ENCODE measurements at regions not wholly inside any gene's neighbourhood (a gene's known extent, or its start where the extent isn't known, plus 50 kb on each side); places are given as distances from the start of the nearest gene placed in this dataset.

DNA sequence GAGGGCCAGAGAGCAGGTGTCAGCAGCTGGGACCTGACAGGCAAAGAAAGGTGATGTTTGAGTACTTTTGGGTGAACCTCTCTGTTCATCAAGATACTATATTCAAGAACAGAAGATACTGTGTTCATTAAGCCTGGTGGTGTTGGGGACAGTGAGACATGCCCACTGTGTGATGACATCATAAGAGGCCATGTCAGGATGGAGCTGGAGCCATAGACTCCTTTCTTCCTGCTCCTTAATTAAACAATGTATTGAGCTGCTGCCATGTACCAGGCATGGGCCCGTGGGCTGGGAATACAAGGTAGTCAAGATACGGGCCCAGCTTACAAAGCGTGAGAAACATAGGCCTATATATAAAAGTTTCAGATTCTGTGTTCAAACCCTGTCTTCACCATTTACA lies 435.4 kb downstream of the RPS6KC1 start:
- Histone ChIP-seq H3K4me2 (ENCODE audit: low read length) (no peak overlapping the region), H3K27ac (no peak overlapping the region), H3K9ac (no peak overlapping the region), H3K9me3 (ENCODE audit: control insufficient read depth, low read length) (no peaks in the 10 kb centered on the region), H3K79me2 (no peaks in the 10 kb centered on the region), H3K27me3 (ENCODE audit: control insufficient read depth, insufficient read depth, low read length) (no peaks in the 10 kb centered on the region), H3K4me3 (ENCODE audit: low read depth, low read length) (no peak overlapping the region), H3K36me3 (ENCODE audit: control insufficient read depth, insufficient read depth, low read length) (no peaks in the 10 kb centered on the region), H2AFZ (no peak overlapping the region), H3K4me1 (no peaks in the 10 kb centered on the region)
- TF ChIP-seq, protein P1, sequence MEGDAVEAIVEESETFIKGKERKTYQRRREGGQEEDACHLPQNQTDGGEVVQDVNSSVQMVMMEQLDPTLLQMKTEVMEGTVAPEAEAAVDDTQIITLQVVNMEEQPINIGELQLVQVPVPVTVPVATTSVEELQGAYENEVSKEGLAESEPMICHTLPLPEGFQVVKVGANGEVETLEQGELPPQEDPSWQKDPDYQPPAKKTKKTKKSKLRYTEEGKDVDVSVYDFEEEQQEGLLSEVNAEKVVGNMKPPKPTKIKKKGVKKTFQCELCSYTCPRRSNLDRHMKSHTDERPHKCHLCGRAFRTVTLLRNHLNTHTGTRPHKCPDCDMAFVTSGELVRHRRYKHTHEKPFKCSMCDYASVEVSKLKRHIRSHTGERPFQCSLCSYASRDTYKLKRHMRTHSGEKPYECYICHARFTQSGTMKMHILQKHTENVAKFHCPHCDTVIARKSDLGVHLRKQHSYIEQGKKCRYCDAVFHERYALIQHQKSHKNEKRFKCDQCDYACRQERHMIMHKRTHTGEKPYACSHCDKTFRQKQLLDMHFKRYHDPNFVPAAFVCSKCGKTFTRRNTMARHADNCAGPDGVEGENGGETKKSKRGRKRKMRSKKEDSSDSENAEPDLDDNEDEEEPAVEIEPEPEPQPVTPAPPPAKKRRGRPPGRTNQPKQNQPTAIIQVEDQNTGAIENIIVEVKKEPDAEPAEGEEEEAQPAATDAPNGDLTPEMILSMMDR (IDR thresholded peaks at IDR 0.05): no peak

DNA sequence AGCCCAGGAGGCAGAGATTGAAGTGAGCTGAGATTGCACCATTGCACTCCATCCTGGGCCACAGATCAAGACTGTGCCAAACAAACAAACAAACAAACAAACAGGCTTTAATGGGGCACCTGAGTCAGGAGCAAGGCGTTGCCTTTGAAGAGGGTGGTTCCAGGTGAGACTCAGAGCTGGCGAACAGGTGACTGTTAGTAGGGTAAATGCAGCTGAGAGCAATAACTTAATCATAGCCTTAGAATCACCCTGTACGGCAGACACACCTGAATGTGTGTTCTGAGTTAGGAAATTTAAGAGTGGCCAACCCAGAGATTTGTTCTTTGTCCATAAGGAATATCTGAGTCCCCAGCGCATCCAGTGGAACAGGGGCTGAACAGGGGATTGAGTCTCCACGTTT lies 440.4 kb downstream of the RPS6KC1 start:
- H3K4me1 ChIP-seq: no peaks in the 10 kb centered on the region
- no peak overlapping the region for H3K27ac ChIP-seq
- no peak overlapping the region for H2AFZ ChIP-seq
- no peak overlapping the region for H3K4me2 ChIP-seq (ENCODE audit: low read length)
- H3K27me3 ChIP-seq (ENCODE audit: control insufficient read depth, insufficient read depth, low read length): no peaks in the 10 kb centered on the region
- H3K9me3 ChIP-seq (ENCODE audit: control insufficient read depth, low read length): no peaks in the 10 kb centered on the region
- no peaks in the 10 kb centered on the region for H3K36me3 ChIP-seq (ENCODE audit: control insufficient read depth, insufficient read depth, low read length)
- TF ChIP-seq, protein P1 (IDR thresholded peaks at IDR 0.05): no peak
- no peak overlapping the region for H3K4me3 ChIP-seq (ENCODE audit: low read depth, low read length)
- H3K9ac ChIP-seq: no peak overlapping the region
- no peaks in the 10 kb centered on the region for H3K79me2 ChIP-seq

DNA sequence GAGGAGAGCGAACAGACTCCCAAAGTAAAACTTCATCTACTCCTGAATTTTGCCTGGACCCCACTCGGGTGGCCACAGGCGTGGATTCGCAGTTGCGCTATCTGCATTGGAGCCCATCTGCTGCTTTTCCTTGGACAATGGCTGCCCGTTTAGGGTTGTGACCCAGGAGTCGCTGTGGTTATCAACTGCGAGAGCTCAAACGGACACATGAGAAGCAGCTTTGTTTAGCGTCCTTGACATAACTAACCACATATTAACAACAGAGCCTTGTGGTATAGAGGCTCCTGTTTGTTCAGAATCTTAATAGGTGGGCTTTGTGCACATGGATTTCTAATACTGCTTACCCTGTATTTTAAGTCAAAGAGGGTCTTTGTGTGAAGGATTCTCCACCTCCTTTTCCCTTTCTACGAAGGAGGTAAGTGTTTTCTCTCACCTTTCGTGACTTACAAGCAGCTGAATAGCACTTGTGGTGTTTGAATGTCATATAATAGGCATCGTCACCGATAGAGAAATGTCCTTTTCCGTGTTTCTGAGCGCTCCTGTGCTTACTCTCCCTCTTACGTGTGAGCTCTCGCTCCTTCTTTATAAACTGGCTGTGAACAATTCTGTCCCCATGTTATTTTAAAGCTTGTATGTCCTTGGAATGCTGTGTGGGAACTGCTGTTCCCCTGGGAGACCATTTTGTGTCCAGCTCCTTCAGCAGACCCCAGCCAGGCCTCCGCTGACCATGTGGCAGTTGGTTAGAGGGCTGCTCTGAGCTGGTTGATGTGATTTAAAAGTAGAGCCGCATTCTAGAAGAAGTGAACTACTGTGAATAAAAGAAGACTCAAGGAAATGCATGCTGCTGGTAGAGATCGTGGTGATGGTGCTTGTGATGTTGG lies 441.4 kb downstream of the RPS6KC1 start:
- H3K4me1 ChIP-seq: no peaks in the 10 kb centered on the region
- H2AFZ ChIP-seq: no peak overlapping the region
- H3K27ac ChIP-seq: no peak overlapping the region
- TF ChIP-seq, protein P1 (IDR thresholded peaks at IDR 0.05): no peak
- no peaks in the 10 kb centered on the region for H3K27me3 ChIP-seq (ENCODE audit: control insufficient read depth, insufficient read depth, low read length)
- H3K9ac ChIP-seq: no peak overlapping the region
- no peaks in the 10 kb centered on the region for H3K9me3 ChIP-seq (ENCODE audit: control insufficient read depth, low read length)
- H3K4me3 ChIP-seq (ENCODE audit: low read depth, low read length): no peak overlapping the region
- H3K79me2 ChIP-seq: no peaks in the 10 kb centered on the region
- no peak overlapping the region for H3K4me2 ChIP-seq (ENCODE audit: low read length)
- H3K36me3 ChIP-seq (ENCODE audit: control insufficient read depth, insufficient read depth, low read length): no peaks in the 10 kb centered on the region

DNA sequence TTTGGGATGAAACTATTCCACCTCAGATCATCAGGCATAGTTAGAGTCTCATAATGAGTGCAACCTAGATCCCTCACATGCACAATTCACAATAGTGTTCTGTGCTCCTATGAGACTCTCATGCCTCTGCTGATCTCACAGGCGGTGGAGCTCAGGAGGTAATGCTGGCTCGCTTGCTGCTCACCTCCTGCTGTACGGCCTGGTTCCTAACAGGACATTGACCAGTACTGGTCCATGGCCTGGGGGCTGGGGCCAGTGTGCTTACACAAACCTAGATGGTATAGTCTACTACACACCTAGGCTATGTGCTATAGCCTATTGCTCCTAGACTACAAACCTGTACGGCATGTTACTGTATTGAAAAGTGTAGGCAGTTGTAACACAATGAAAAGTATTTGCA lies 448.4 kb downstream of the RPS6KC1 start:
- no peaks in the 10 kb centered on the region for H3K79me2 ChIP-seq
- no peak overlapping the region for H3K4me2 ChIP-seq (ENCODE audit: low read length)
- H3K27me3 ChIP-seq (ENCODE audit: control insufficient read depth, insufficient read depth, low read length): no peaks in the 10 kb centered on the region
- no peak overlapping the region for H3K27ac ChIP-seq
- TF ChIP-seq, protein P1 (IDR thresholded peaks at IDR 0.05): no peak
- H2AFZ ChIP-seq: no peak overlapping the region
- no peak overlapping the region for H3K4me3 ChIP-seq (ENCODE audit: low read depth, low read length)
- H3K9me3 ChIP-seq (ENCODE audit: control insufficient read depth, low read length): no peaks in the 10 kb centered on the region
- H3K36me3 ChIP-seq (ENCODE audit: control insufficient read depth, insufficient read depth, low read length): no peaks in the 10 kb centered on the region
- no peak overlapping the region for H3K9ac ChIP-seq
- H3K4me1 ChIP-seq: no peaks in the 10 kb centered on the region
